GM12878 (cell line): ENCODE measurements at regions not wholly inside any gene's neighbourhood (a gene's known extent, or its start where the extent isn't known, plus 50 kb on each side); places are given as distances from the start of the nearest gene placed in this dataset.

Experiments
- ATAC-seq: fragments of 200-7000 bp; cut with Tn5 transposase; 3 replicates; pipeline ENCODE4 v1.9.1; 2020; ENCODE audit warnings: mild to moderate bottlenecking, moderate library complexity
- BruUV-seq: library from RNA; stranded (reverse); fragments of 400-500 nt; replicated peaks from 2 replicates; lab custom pipeline; 2021; lab: Mats Ljungman, UMichigan
- CTCF ChIA-PET: fragments of 300-600 bp; sonication (Branson Sonifier 250); formaldehyde crosslinking; extraction: SDS; loops from one replicate; lab custom pipeline; 2021; ENCODE audit warnings: inconsistent platforms; lab: Yijun Ruan, JAX
- POLR2A ChIA-PET: fragments of 350-600 bp; formaldehyde crosslinking; extraction: SDS; loops from one replicate; lab custom pipeline; 2021; ENCODE audit warnings: inconsistent platforms; lab: Charles Lee
- RAD21 ChIA-PET: fragments of 300-600 bp; sonication (Branson Sonifier 250); formaldehyde crosslinking; loops from one replicate; lab custom pipeline; 2023; ENCODE audit warnings: antibody characterized with exemption; ENCODE audit not compliant: unreplicated experiment; lab: Charles Lee
- SMC1A ChIA-PET: fragments of 300-600 bp; sonication (Branson Sonifier 250); formaldehyde crosslinking; loops from one replicate; lab custom pipeline; 2023; ENCODE audit not compliant: unreplicated experiment, uncharacterized antibody; lab: Charles Lee
- DNase-seq: peaks from one replicate; pipeline ENCODE4 v3.0.0-alpha.2; 2011; ENCODE audit warnings: low read depth, low spot score
- FAIRE-seq: peaks from 3 replicates; lab custom pipeline; 2011; peaks lifted over from hg19 to GRCh38; lab: Jason Lieb, UNC
- H2AFZ ChIP-seq: 2 replicates; pipeline ENCODE4 v1.6.0; 2011; ENCODE audit warnings: low read depth, low read length, control low read depth; ENCODE audit not compliant: control insufficient read depth
- H3K27ac ChIP-seq: 2 replicates; pipeline ENCODE4 v1.5.1; 2011; ENCODE audit warnings: control low read depth; ENCODE audit not compliant: control insufficient read depth, insufficient read depth
- H3K27me3 ChIP-seq, 2 experiments: replicated peaks in 1 of 2; 2 replicates each; pipeline versions ENCODE4 v1.6.0 to v1.6.1; 2011; ENCODE audit warnings: low read length in 1 of 2; ENCODE audit not compliant: control insufficient read depth in 2 of 2, insufficient read depth in 2 of 2
- H3K36me3 ChIP-seq, 2 experiments: 2 replicates each; pipeline ENCODE4 v1.5.1; 2011; ENCODE audit warnings: low read length in 1 of 2; ENCODE audit not compliant: control insufficient read depth in 2 of 2, insufficient read depth in 2 of 2
- H3K4me1 ChIP-seq: 2 replicates; pipeline ENCODE4 v1.6.1; 2011; ENCODE audit warnings: mild to moderate bottlenecking, low read length, moderate library complexity, mixed read lengths; ENCODE audit not compliant: control insufficient read depth, insufficient read depth
- H3K4me2 ChIP-seq: 2 replicates; pipeline ENCODE4 v1.6.0; 2011; ENCODE audit warnings: control low read depth; ENCODE audit not compliant: control insufficient read depth, insufficient read depth
- H3K4me3 ChIP-seq: fragments of 200-600 bp; sonication (generic); 2 replicates; pipeline ENCODE4 v1.5.1; 2016
- H3K79me2 ChIP-seq: 2 replicates; pipeline ENCODE4 v1.6.0; 2011; ENCODE audit warnings: low read length; ENCODE audit not compliant: control insufficient read depth, insufficient read depth
- H3K9ac ChIP-seq: 2 replicates; pipeline ENCODE4 v1.8.0; 2011; ENCODE audit warnings: low read length, control low read depth, mixed read lengths; ENCODE audit not compliant: control insufficient read depth, insufficient read depth
- H3K9me3 ChIP-seq: replicated peaks from 3 replicates; pipeline ENCODE4 v1.5.1; 2011; ENCODE audit warnings: mild to moderate bottlenecking, low read length; ENCODE audit not compliant: control insufficient read depth, insufficient read depth
- H4K20me1 ChIP-seq: 2 replicates; pipeline ENCODE4 v1.6.0; 2011; ENCODE audit not compliant: control insufficient read depth, insufficient read depth
- BCL11A ChIP-seq: IDR thresholded peaks from 2 replicates; pipeline ENCODE4 v1.6.1; 2011; ENCODE audit warnings: low read depth, low read length
- CBX5 ChIP-seq: sonication (generic); IDR thresholded peaks from 2 replicates; pipeline ENCODE4 v1.6.1; 2016; ENCODE audit warnings: low read depth, moderate library complexity, mild to moderate bottlenecking, inconsistent platforms
- CHD2 ChIP-seq: IDR thresholded peaks from 2 replicates; pipeline ENCODE4 v1.6.1; 2011; ENCODE audit warnings: low read depth, low read length, improper control_type of control experiment, borderline replicate concordance
- CREM ChIP-seq: IDR thresholded peaks from 2 replicates; pipeline ENCODE4 v1.6.1; 2014; ENCODE audit warnings: antibody characterized with exemption, low read depth
- EED ChIP-seq: sonication (generic); IDR thresholded peaks from 2 replicates; pipeline ENCODE4 v1.6.1; 2016; ENCODE audit warnings: antibody characterized with exemption, low read depth
- ELK1 ChIP-seq: IDR thresholded peaks from 2 replicates; pipeline ENCODE4 v1.6.1; 2012; ENCODE audit warnings: low read depth, low read length, improper control_type of control experiment
- FOXM1 ChIP-seq: IDR thresholded peaks from 2 replicates; pipeline ENCODE4 v1.6.1; 2012; ENCODE audit warnings: low read depth, mild to moderate bottlenecking, inconsistent platforms, low read length, moderate library complexity
- HDAC2 ChIP-seq: fragments of 200-600 bp; sonication (generic); IDR thresholded peaks from 2 replicates; pipeline ENCODE4 v1.6.1; 2017
- MTA3 ChIP-seq: IDR thresholded peaks from 2 replicates; pipeline ENCODE4 v1.6.1; 2012; ENCODE audit warnings: low read length, inconsistent platforms, borderline replicate concordance
- NFYB ChIP-seq: IDR thresholded peaks from 2 replicates; pipeline ENCODE4 v1.6.1; 2011; ENCODE audit warnings: low read depth, mild to moderate bottlenecking, low read length, improper control_type of control experiment, moderate library complexity; ENCODE audit not compliant: insufficient read depth
- NR2C2 ChIP-seq: IDR thresholded peaks from 2 replicates; pipeline ENCODE4 v1.6.1; 2011; ENCODE audit warnings: borderline replicate concordance, low read depth; ENCODE audit not compliant: control insufficient read depth, insufficient read length
- RCOR1 ChIP-seq: conservative IDR thresholded peaks from 2 replicates; pipeline ENCODE4 v1.6.1; 2012; ENCODE audit warnings: low read depth, low read length, improper control_type of control experiment
- SMAD5 ChIP-seq: IDR thresholded peaks from 2 replicates; pipeline ENCODE4 v1.6.1; 2016; ENCODE audit warnings: antibody characterized with exemption, low read depth
- STAT3 ChIP-seq: IDR thresholded peaks from 2 replicates; pipeline ENCODE4 v1.6.1; 2011; ENCODE audit warnings: low read depth, low read length, improper control_type of control experiment
- TARDBP ChIP-seq: IDR thresholded peaks from 2 replicates; pipeline ENCODE4 v1.6.1; 2016; ENCODE audit warnings: borderline replicate concordance
- YY1 ChIP-seq: IDR thresholded peaks from 2 replicates; pipeline ENCODE4 v1.6.1; 2011; ENCODE audit warnings: low read depth, mild to moderate bottlenecking, low read length
- ZBTB4 ChIP-seq: fragments of 450-650 bp; formaldehyde crosslinking; IDR thresholded peaks from 2 replicates; pipeline ENCODE4 v1.4.0; 2022; ENCODE audit warnings: mild to moderate bottlenecking, moderate library complexity
- WGBS: methylation state at CpG from one replicate; pipeline ENCODE4 v1.1.6; 2016; ENCODE audit warnings: low lambda C conversion rate; ENCODE audit not compliant: insufficient replicate concordance, insufficient coverage; ENCODE audit errors: missing lambda C conversion rate; 5-methylcytosine and 5-hydroxymethylcytosine counted together
- in situ Hi-C: fragments of 300-500 bp; cut with MboI; formaldehyde crosslinking; loops from 9 replicates; pipeline ENCODE4 v1.14.3; 2018; ENCODE audit warnings: mixed read lengths
- intact Hi-C: fragments of 100-400 bp; cut with micrococcal nuclease; formaldehyde crosslinking; loops from one replicate; pipeline ENCODE4 v1.14.2; 2022; ENCODE audit not compliant: unreplicated experiment

- Histone ChIP-seq H3K4me1 (no peaks in the 10 kb centered on the region; the same call in 1 of the 2 replicates), H2AFZ (no peak overlapping the region), H3K36me3 (no peaks in the 10 kb centered on the region), H3K4me3 (no peak overlapping the region), H4K20me1 (no peaks in the 10 kb centered on the region), H3K27ac (no peak overlapping the region), H3K79me2 (no peaks in the 10 kb centered on the region), H3K9ac (no peak overlapping the region), H3K4me2 (no peak overlapping the region), H3K9me3 (no peaks in the 10 kb centered on the region), H3K27me3 (no peaks in the 10 kb centered on the region)
- intact Hi-C loops (no loop called here), in situ Hi-C loops (no loop called here)
- TF ChIP-seq ELK1 (no peak), BCL11A (no peak), ZBTB4 (CRISPR knock-in tag) (no peak), RCOR1 (no peak), STAT3 (no peak), CREM (no peak), NR2C2 (no peak), FOXM1 (no peak), YY1 (no peak), CBX5 (no peak), HDAC2 (no peak), MTA3 (no peak), CHD2 (no peak), EED (no peak), NFYB (no peak), SMAD5 (no peak), TARDBP (no peak)
- CTCF ChIA-PET = interaction anchor here (0.7 to 1.4 kb wide), 2 partner anchors 124 to 201 kb away, joined by 3 read pairs; no protein-coding TSS in a partner anchor
- FAIRE-seq (no peak), DNase-seq (no peak), ATAC-seq (no peak)
- POLR2A ChIA-PET = interaction anchor here (0.5 kb wide), 1 partner anchor 12 kb away, joined by 3 read pairs; no protein-coding TSS in a partner anchor
- WGBS = 29% methylated on average over 3 of the region's 3 CpGs
- SMC1A ChIA-PET = interaction anchor here (0.8 to 1.2 kb wide), 2 partner anchors 109 to 226 kb away, joined by 3 to 4 read pairs; no protein-coding TSS in a partner anchor
- BruUV-seq = no TSS peak
- RAD21 ChIA-PET = no interaction called here
These were observed 379.5 kb upstream of the KLF4 start for GRCh38 chr9:107869111-107869510.
